ENCODE measurements at regions not wholly inside any gene's neighbourhood (a gene's known extent, or its start where the extent isn't known, plus 50 kb on each side); places are given as distances from the start of the nearest gene placed in this dataset. TPM values are rescaled to one million over a fixed set of nuclear protein-coding genes. Genes with fewer than 3 reads are reported as not detected.
"Not testable (repeated sequence)": the region's sequence is repeated elsewhere in the genome, so short reads cannot be mapped to it uniquely, and the experiment has no call there.

DNA sequence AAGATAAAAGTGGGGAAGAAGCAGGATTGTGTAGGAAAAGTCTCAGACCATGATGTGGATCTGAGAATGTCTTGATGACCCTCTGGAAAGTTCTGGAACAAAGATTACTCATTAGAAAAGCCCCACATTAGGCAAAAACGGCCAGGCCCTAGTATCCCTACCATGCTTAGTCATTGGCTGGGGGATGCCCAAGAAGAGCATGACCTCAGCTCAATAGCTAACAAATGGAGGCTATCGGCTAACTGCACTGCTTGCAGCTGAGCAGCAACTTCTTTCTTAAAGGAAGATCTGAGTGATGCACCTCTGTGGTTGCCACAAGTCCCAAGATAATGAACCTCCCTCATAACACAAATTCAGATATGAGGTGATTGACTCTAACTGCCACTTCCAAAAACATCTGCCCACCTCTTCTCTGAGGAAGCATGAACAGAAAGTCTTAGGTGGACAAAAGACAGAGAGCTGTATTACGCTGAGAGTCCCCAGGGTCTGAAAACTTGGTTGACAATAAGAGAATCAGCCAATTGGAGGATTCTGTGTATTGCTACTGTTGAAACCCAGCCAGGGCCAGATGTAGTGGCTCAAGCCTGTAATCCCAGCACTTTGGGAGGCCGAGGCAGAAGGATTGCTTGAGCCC, 64.6 kb upstream of the AK4 start:
- Histone ChIP-seq H3K4me3 (no peak overlapping the region), H3K27me3 (no peaks in the 10 kb centered on the region), H3K9me3 (no peaks in the 10 kb centered on the region), H3K36me3 (no peaks in the 10 kb centered on the region), H3K9ac (ENCODE audit: low read depth in 2 of 2, low read length in 2 of 2) (no peak overlapping the region), H3K27ac (no peak overlapping the region), H3K4me1 (no peaks in the 10 kb centered on the region)
- DNase-seq = no peak
- TF ChIP-seq, protein P1, sequence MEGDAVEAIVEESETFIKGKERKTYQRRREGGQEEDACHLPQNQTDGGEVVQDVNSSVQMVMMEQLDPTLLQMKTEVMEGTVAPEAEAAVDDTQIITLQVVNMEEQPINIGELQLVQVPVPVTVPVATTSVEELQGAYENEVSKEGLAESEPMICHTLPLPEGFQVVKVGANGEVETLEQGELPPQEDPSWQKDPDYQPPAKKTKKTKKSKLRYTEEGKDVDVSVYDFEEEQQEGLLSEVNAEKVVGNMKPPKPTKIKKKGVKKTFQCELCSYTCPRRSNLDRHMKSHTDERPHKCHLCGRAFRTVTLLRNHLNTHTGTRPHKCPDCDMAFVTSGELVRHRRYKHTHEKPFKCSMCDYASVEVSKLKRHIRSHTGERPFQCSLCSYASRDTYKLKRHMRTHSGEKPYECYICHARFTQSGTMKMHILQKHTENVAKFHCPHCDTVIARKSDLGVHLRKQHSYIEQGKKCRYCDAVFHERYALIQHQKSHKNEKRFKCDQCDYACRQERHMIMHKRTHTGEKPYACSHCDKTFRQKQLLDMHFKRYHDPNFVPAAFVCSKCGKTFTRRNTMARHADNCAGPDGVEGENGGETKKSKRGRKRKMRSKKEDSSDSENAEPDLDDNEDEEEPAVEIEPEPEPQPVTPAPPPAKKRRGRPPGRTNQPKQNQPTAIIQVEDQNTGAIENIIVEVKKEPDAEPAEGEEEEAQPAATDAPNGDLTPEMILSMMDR (IDR thresholded peaks at IDR 0.05) = no peak
- intact Hi-C loops (cut with DNase I) = no loop called here

DNA sequence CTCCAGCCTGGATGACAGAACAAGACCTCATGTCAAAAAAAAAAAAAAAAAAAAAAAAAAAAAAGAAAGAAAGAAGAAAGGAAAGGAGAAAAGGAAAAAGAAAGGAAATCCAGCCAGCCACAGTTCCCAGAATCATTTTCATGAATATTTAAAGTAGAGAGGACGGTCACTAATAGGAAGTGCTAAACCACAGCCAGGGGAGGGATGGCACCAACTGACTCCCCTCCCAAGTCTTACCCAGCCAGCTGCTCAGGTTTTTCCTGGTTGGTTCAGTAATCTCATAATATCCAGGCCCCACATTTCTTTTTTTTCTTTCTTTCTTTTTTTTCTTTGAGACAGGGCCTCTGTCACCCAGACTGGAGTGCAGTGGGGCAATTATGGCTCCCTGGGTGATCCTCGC, 63.9 kb upstream of the AK4 start:
- Histone ChIP-seq H3K4me1 (no peaks in the 10 kb centered on the region), H3K9me3 (no peaks in the 10 kb centered on the region), H3K36me3 (no peaks in the 10 kb centered on the region), H3K9ac (ENCODE audit: low read depth in 2 of 2, low read length in 2 of 2) (no peak overlapping the region), H3K4me3 (no peak overlapping the region), H3K27ac (no peak overlapping the region), H3K27me3 (no peaks in the 10 kb centered on the region)
- no peak for DNase-seq
- TF ChIP-seq, protein P1 (IDR thresholded peaks at IDR 0.05) = no peak
- intact Hi-C loops (cut with DNase I) = no loop called here

DNA sequence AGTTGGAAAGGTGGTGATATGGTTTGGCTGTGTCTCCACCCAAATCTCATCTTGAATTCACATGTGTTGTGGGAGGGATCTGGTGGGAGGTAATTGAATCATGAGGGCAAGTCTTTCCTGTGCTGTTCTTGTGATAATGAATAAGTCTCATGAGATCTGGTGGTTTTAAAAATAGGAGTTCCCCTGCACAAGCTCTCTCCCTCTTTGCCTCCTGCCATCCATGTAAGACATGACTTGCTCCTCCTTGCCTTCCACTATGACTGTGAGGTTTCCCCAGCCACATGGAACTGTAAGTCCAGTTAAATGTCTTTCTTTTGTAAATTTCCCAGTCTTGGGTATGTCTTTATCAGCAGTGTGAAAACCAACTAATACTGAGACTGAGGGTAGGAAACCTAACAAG, 60.5 kb upstream of the AK4 start:
- H3K4me1 ChIP-seq; intact Hi-C loops (cut with DNase I); H3K36me3 ChIP-seq; H3K27ac ChIP-seq; DNase-seq; H3K4me3 ChIP-seq; H3K9me3 ChIP-seq; H3K27me3 ChIP-seq; H3K9ac ChIP-seq (ENCODE audit: low read depth in 2 of 2, low read length in 2 of 2): not testable (repeated sequence)

DNA sequence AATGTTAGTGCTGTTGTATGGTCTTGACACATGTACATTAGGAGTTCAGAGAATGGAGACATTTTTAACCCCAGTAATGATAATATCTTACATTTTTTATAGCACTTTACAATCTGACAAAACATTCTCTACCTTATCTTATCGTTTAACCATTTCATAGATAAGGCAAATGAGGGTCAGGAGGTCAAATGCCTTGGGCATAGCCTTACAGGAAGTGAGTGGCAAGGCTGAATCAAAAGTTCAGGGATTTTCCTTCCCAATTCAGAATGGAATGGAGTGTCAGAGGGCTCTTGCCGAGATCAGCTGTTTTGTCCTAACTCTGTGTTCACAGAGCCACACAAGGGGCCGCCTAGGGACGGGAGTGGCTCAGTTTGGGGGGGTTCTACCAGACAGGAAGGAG, 57.6 kb upstream of the AK4 start:
- H3K36me3 ChIP-seq = no peaks in the 10 kb centered on the region
- no peaks in the 10 kb centered on the region for H3K9me3 ChIP-seq
- no peaks in the 10 kb centered on the region for H3K27me3 ChIP-seq
- intact Hi-C loops (cut with DNase I) = no loop called here
- no peak overlapping the region for H3K27ac ChIP-seq
- H3K4me3 ChIP-seq = no peak overlapping the region
- H3K4me1 ChIP-seq = peaks cover 5% of the 10 kb centered on the region
- DNase-seq = peak; percentile 52
- no peak overlapping the region for H3K9ac ChIP-seq (ENCODE audit: low read depth in 2 of 2, low read length in 2 of 2)
- TF ChIP-seq, protein P1 (IDR thresholded peaks at IDR 0.05) = no peak

DNA sequence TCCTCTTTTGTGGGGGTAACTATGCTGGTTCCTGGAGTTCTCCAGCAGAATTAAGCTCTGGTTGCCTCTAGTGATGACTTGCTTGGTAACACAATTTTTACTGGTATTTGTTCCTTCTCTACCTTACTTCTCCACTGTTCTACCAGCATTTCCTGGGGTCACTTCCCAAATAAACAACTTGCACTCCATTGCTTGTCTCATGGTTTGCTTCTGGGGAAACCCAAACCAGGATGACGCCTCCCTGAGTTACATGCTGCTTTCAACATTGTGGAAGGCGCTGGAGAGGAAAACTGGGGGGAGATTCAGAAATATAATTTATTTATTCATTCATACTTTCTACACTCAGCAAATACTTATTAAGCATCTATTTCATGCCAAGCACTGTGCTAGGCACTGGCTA, 55.3 kb upstream of the AK4 start:
- no peaks in the 10 kb centered on the region for H3K36me3 ChIP-seq
- no peak overlapping the region for H3K4me3 ChIP-seq
- H3K9me3 ChIP-seq = no peaks in the 10 kb centered on the region
- DNase-seq = no peak
- TF ChIP-seq, protein P1 (IDR thresholded peaks at IDR 0.05) = no peak
- no peak overlapping the region for H3K9ac ChIP-seq (ENCODE audit: low read depth in 2 of 2, low read length in 2 of 2)
- H3K27ac ChIP-seq = no peak overlapping the region
- intact Hi-C loops (cut with DNase I) = no loop called here
- no peaks in the 10 kb centered on the region for H3K27me3 ChIP-seq
- peaks cover 5% of the 10 kb centered on the region for H3K4me1 ChIP-seq

DNA sequence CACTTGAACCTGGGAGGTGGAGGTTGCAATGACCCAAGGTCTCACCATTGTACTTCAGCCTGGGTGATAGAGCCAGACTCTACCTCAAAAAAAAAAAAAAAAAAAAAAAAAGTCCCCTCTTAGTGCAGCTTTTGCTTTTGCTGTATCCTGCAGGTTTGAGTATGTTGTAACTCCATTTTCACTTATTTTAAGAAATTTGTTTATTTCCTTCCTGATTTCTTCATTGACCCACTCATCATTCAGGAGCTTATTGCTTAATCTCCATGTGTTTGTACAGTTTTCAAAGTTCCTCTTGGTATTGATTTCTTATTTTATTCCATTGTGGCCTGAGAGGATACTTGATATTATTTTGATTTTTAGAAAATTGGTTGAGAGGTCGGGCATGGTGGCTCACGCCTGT, 50.9 kb upstream of the AK4 start:
- Histone ChIP-seq H3K9ac (ENCODE audit: low read depth in 2 of 2, low read length in 2 of 2) (no peak overlapping the region), H3K36me3 (no peaks in the 10 kb centered on the region), H3K4me3 (no peak overlapping the region), H3K4me1 (no peaks in the 10 kb centered on the region), H3K9me3 (no peaks in the 10 kb centered on the region), H3K27me3 (no peaks in the 10 kb centered on the region), H3K27ac (no peak overlapping the region)
- DNase-seq = no peak
- TF ChIP-seq, protein P1 (IDR thresholded peaks at IDR 0.05) = no peak
- intact Hi-C loops (cut with DNase I) = no loop called here

Small RNA genes lying in the stretch of these regions (microRNA-seq; reads per million reads assigned to microRNA genes)
- gene MIR101-1 (21.5 reads per million, percentile 29 among the genes with 10 or more reads in this experiment), gene MIR3671 (not detected)

All from colonic mucosa (tissue), 4 donors.